ENCODE measurements at regions not wholly inside any gene's neighbourhood (a gene's known extent, or its start where the extent isn't known, plus 50 kb on each side); places are given as distances from the start of the nearest gene placed in this dataset.

- TF ChIP-seq KDM5A (IDR thresholded peaks at IDR 0.05): no peak
- no peak for TF ChIP-seq CTCF (IDR thresholded peaks at IDR 0.05)
- TF ChIP-seq RCOR1 (IDR thresholded peaks at IDR 0.05; ENCODE audit: low read depth, low read length): no peak
- no peak for TF ChIP-seq CEBPB (IDR thresholded peaks at IDR 0.05)
- no peak for TF ChIP-seq HMGXB4 (CRISPR knock-in tag; IDR thresholded peaks at IDR 0.05; ENCODE audit: borderline replicate concordance)
- no peak for TF ChIP-seq HEYL (CRISPR knock-in tag; IDR thresholded peaks at IDR 0.05)
Observed at GRCh38 chr11:81476345-81476744, 1257.3 kb downstream of the FAM181B start.
